ENCODE measurements at regions not wholly inside any gene's neighbourhood (a gene's known extent, or its start where the extent isn't known, plus 50 kb on each side); places are given as distances from the start of the nearest gene placed in this dataset.

DNA sequence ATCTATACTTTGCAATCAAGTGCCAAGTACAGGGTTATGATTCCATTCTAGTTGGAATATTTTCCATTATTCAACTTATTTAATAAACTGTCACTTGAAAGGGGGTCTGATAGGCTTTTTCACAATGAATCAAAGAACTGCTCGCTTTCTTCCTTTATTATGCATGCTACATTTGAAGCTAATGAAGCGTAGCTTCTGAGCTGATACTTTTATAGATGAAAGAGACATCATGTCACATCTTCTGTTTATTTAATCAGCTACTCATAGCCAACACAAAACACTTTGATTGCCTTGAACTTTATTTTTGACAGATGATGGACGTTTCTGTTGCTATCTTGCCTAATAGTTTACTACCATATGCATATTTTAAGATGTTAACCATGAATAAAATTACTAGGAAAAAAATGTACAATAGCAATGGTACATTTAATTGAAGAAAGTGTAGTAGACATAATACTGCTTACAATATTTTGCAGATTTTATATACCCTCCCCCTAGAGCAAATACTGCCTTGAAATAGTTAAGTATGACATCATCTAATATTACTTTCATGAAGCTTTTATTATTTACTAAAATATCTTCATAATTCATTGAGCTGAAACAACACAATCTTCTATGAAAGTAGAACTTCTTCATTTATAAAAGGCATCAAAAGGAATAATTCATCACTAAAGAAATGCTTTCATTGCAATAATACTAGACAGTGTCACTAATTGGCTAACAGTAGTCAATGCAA lies 529.3 kb upstream of the TYRP1 start:
- TF ChIP-seq, protein P1, sequence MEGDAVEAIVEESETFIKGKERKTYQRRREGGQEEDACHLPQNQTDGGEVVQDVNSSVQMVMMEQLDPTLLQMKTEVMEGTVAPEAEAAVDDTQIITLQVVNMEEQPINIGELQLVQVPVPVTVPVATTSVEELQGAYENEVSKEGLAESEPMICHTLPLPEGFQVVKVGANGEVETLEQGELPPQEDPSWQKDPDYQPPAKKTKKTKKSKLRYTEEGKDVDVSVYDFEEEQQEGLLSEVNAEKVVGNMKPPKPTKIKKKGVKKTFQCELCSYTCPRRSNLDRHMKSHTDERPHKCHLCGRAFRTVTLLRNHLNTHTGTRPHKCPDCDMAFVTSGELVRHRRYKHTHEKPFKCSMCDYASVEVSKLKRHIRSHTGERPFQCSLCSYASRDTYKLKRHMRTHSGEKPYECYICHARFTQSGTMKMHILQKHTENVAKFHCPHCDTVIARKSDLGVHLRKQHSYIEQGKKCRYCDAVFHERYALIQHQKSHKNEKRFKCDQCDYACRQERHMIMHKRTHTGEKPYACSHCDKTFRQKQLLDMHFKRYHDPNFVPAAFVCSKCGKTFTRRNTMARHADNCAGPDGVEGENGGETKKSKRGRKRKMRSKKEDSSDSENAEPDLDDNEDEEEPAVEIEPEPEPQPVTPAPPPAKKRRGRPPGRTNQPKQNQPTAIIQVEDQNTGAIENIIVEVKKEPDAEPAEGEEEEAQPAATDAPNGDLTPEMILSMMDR (IDR thresholded peaks at IDR 0.05), result no peak
- no peak for TF ChIP-seq ZFX (IDR thresholded peaks at IDR 0.05; ENCODE audit: borderline replicate concordance)

Measured in 22Rv1 (cell line).